GM21515 (cell line): ENCODE measurements at regions not wholly inside any gene's neighbourhood (a gene's known extent, or its start where the extent isn't known, plus 50 kb on each side); places are given as distances from the start of the nearest gene placed in this dataset.
"Not testable (repeated sequence)": the region's sequence is repeated elsewhere in the genome, so short reads cannot be mapped to it uniquely, and the experiment has no call there.

Experiments used
- ATAC-seq: cut with Tn5 transposase; IDR thresholded peaks from one replicate; pipeline ENCODE4 v1.9.1; 2021; ENCODE audit not compliant: unreplicated experiment

DNA sequence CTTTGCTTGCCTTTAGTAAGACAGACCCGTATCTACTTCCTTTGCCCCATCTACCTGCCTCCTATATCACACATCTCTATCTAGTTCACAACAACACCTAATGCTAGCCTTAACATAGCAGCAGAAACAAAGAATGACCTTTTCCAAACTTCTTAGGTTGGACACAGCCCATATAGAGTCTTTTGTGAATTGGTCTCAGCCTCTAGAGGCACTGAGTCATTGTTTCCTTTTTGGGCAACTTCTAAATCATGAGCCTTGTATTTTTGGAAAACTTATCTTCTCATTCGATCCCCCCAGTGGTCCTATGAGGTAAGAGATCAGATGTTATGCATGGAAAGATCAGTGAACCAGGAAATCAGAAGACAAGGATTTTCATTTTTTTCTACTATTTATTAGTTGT, 679.4 kb upstream of the USP24 start:
- ATAC-seq = no peak

- ATAC-seq = peak; percentile 59
Measured at GRCh38 chr1:55893155-55893554, 678.0 kb upstream of the USP24 start.

DNA sequence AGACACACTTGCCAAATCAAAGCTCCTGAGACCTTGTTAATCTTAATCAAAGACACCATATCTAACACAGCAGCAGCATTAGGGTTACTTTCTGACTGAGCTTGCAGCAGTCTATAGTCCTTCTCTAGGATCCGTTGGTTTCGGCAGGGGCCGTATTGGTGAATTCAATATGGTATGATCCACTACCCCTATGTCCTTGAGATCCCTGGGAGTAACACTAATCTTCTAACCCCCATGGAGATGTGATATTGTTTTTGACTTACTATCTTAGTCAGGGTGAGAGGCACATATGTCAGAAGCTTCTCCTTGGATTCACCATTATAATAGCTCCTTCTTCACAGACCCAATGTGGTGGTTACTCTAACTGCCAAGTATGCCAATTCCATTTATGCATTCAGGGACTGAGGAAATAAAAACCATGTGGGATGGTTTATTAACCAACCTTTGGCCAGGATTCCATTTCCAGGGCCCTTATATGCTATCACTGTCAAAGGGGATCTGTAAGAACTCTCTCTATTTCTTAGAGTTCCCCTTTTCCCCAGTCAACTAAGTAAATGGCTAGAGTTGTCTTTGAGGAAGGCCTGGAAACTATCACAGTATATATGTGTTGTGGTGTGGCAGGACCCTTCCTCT, 673.6 kb upstream of the USP24 start:
- no peak for ATAC-seq

GRCh38 chr1:55886856-55887712, 671.9 kb upstream of the USP24 start:
- no peak for ATAC-seq

DNA sequence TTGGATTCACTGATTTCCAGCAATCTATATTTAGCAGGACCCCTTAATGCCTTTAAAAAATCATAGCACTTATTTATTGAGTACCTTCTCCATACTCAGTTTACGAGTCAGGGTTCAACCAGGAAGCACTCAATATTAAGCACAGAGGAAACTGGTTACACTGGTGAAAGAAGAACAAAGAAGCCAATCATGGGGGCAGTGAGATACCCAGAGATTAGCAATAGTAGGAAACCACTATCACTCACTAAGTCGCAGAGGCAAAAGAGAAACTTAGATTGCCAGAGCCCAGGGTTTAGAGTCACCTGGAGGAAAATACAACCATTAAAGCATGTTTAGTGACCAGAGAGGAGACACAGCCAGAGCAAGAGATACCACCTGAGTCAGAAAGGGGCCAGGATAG, 670.5 kb upstream of the USP24 start:
- ATAC-seq = no peak

DNA sequence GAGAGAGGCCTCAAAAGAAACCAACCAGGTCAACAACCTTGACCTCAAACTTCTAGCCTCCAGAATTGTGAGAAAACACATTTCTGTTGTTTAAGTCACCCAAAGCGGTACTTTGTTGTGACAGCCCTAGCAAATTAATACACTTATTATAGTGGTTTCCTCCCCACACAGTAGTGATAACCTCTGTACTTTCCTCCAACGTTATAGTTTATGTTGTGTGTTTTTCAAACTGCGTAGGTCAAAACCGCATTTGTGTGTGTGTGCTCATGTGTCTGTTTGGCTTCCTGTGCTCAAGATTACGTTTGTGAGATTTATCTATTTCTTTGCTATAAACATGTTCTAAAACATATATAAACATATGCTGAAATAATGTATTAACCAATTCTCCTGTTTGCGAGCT, 667.8 kb upstream of the USP24 start:
- ATAC-seq = no peak

DNA sequence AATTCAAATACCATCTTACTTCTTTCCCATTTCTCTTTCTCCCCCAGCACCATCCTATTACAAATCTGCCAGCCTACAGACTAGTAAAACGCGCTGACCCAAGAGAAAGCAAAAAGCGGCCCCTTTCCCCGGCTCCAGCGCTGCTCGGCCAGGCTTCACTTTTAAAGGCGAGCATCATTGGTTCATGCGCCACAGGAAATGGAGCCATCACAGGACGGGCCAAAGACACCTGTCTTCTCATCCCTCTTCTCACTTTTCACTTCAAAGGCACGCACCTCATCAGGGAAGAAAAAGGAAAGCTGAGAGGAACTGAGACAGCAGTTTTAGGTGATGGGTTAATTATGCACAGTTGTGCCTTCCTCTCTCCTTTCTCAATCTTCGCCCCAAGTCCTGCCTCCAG, 664.2 kb upstream of the USP24 start:
- no peak for ATAC-seq

GRCh38 chr1:55877437-55878232, 662.5 kb upstream of the USP24 start:
- no peak for ATAC-seq

DNA sequence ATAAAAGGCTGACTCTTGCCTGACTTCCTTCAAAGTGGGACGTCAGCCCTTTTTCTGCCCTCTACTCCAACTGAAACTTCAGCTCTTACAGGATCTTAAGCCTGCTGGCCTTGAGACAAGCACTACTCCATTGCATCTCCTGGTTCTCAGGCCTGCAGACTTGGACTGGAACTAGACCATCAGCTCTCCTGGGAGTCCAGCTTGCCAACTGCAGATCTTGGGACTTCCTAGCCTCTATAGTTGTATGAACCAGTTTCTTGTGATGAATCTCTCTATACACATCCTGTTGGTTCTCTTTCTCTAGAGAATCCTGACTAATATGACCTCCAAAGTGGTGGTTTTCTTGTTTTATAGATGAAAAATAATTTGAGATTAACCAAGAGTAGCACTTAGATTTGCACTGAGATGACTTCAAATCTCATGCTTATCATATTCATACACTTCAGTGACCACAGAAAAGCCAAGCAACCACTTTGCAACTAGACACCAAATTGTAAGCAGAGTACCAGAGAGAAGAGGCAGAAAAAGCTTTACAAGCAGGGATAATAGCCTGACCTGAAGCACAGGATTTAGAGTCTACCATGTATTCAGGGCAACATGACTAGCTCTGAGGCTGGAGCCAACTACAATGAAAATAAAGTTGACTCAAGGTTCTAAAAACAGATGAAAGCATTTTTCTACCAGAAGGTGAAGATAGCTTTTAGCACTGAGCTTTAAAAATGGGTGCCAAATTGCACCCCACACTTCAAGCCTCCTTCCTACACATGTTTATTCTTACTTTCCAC, 661.3 kb upstream of the USP24 start:
- no peak for ATAC-seq

GRCh38 chr1:55870106-55870505, 654.9 kb upstream of the USP24 start:
- no peak for ATAC-seq

DNA sequence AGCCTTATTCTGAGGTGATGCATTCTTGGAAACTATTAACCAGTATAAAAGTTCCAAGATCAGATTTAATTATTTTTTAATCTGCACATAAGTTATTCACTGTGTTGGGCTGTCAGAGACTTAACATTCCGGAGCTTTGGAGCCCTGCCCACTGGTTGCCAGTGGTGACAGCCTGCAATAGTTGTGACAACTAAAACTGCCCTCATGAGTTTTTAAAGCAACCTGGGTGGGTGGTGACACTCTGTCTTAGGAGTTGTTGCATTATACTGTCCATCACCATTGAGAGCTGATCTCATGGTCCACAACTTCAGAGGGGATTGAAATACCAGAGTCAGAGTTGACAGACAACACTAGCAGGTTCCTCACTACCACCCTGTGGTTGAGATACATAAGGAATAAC, 653.9 kb upstream of the USP24 start:
- no peak for ATAC-seq

- no peak for ATAC-seq
Measured at GRCh38 chr1:55868026-55868425, 652.9 kb upstream of the USP24 start.

GRCh38 chr1:55867304-55867843, 652.2 kb upstream of the USP24 start:
- ATAC-seq = no peak

DNA sequence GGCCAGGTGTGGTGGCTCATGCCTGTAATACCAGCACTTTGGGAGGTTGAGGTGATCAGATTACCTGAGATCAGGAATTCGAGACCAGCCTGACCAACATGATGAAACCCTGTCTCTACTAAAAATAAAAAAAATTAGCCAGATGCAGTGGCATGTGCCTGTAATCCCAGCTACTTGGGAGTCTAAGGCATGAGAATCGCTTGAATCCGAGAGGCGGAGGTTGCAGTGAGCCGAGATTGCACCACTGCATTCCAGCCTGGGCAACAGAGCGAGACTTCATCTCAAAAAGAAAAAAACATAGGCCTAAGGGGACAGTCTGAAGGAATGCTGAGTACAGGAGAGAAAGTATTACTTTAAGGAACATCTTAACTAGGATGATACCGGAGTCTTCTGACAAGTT, 650.6 kb upstream of the USP24 start:
- not testable (repeated sequence) for ATAC-seq

DNA sequence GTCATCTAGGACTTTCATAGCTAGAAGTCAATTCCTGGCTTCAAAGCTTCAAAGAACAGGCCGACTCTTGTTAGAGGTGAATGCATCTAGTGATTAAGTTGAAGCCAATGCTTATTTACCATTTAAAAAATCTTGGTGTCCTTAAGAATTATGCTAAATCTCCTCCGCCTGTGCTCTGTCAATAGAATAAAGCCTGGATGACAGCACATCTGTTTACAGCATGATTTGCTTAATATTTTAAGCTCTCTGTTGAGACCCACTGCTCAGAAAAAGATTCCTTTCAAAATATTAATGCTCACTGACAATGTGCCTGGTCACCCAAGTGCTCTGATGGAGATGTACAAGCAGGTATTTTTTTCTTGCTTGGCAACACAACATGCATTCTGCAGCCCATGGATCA, 649.1 kb upstream of the USP24 start:
- no peak for ATAC-seq

- no peak for ATAC-seq
Measured at GRCh38 chr1:55861676-55862340, 646.6 kb upstream of the USP24 start.

DNA sequence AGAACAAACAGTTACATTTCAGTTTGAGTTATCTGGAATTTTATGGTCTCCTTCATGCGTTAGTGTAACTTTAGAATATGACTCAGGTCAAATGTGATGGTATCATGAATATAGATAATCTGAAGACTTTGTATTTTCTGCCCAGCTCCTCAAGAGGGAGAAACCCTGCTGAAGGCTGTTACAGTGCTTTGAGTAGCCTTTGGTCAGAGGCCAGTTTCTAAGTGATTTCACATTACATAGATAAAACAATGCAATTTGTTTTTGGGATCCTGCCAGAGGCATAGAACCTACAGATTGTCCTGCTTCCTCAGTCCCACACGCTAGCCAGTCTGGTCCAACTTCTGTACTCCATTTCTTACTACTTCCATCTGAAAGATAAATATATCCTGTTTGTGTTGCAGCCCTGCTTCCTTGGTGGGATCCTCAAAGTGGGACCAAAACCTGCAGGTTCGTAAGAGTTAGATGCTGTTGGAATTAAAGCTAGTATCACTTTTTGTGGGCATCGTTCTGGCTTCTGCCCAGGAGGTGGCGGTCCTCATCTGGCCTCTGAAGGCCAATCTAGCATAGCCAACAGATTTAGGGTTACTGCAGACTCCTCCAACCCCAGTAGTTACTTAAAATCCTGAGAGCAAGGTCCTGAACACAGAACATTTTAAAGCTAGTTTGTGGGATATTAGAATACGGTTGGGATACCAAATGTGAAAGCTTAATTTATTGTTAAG, 645.8 kb upstream of the USP24 start:
- ATAC-seq = no peak

GRCh38 chr1:55860326-55860725, 645.2 kb upstream of the USP24 start:
- no peak for ATAC-seq

- no peak for ATAC-seq
Measured at GRCh38 chr1:55854911-55855310, 639.7 kb upstream of the USP24 start.

- ATAC-seq = no peak
Measured at GRCh38 chr1:55848906-55849305, 633.7 kb upstream of the USP24 start.
